ENCODE measurements at regions not wholly inside any gene's neighbourhood (a gene's known extent, or its start where the extent isn't known, plus 50 kb on each side); places are given as distances from the start of the nearest gene placed in this dataset.
"Not testable (repeated sequence)": the region's sequence is repeated elsewhere in the genome, so short reads cannot be mapped to it uniquely, and the experiment has no call there.

DNA sequence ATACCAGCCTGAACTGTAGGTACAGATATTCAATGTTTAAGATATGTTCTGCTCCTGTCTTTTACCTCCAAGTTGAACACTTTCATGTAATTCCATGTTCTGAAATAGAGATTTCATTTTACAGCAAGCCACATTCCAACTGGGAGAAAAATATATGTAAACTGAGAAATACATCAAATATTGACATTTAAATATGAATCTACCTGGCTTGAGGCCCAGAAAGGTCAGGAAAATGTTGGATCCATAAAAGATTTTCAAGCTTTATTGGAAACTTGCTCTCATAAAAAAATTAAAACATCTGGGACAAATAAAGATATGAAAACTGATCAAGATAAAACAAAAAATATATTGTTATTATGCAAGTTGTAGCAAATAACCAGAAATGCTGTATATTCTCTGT is 1078.7 kb upstream of the ATXN8OS start:
- TF ChIP-seq SPI1 (IDR thresholded peaks at IDR 0.05; ENCODE audit: low read depth, low read length): no peak
- no peak for TF ChIP-seq POLR2A (IDR thresholded peaks at IDR 0.05; ENCODE audit: low read depth, low read length)
- TF ChIP-seq PAX5 (IDR thresholded peaks at IDR 0.05; ENCODE audit: insufficient read depth, low read length, severe bottlenecking): no peak
- TF ChIP-seq POLR2AphosphoS5 (IDR thresholded peaks at IDR 0.05; ENCODE audit: low read depth, low read length): no peak
- TF ChIP-seq TAF1 (IDR thresholded peaks at IDR 0.05; ENCODE audit: low read depth, low read length): no peak
- no peak for TF ChIP-seq POU2F2 (IDR thresholded peaks at IDR 0.05; ENCODE audit: low read depth, low read length)
- FAIRE-seq (no peak), DNase-seq (ENCODE audit: insufficient read length, low spot score) (no peak)

DNA sequence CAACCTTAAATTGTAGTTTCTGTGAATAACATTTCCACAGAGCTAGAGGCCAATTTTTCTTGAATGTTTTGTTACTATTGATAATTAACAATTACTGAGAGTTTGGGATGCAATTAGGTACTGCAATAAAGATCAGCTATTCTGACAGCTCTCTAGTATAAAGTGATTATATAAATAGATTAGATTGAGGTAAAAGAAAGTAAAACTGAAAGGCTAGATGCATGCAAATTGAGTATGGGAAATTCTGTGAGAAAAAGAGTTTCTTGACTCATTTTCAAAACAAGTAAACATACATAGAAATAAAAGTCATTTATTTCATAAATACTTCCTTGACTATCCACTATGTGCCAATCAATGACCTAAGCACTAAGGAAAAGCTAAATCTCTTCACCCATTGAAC is 1087.5 kb upstream of the ATXN8OS start:
- FAIRE-seq: no peak
- TF ChIP-seq POU2F2 (IDR thresholded peaks at IDR 0.05; ENCODE audit: low read depth, low read length): no peak
- TF ChIP-seq POLR2A (IDR thresholded peaks at IDR 0.05; ENCODE audit: low read depth, low read length): no peak
- no peak for TF ChIP-seq POLR2AphosphoS5 (IDR thresholded peaks at IDR 0.05; ENCODE audit: low read depth, low read length)
- no peak for TF ChIP-seq TAF1 (IDR thresholded peaks at IDR 0.05; ENCODE audit: low read depth, low read length)
- no peak for TF ChIP-seq SPI1 (IDR thresholded peaks at IDR 0.05; ENCODE audit: low read depth, low read length)
- TF ChIP-seq PAX5 (IDR thresholded peaks at IDR 0.05; ENCODE audit: insufficient read depth, low read length, severe bottlenecking): no peak
- DNase-seq (ENCODE audit: insufficient read length, low spot score): no peak

DNA sequence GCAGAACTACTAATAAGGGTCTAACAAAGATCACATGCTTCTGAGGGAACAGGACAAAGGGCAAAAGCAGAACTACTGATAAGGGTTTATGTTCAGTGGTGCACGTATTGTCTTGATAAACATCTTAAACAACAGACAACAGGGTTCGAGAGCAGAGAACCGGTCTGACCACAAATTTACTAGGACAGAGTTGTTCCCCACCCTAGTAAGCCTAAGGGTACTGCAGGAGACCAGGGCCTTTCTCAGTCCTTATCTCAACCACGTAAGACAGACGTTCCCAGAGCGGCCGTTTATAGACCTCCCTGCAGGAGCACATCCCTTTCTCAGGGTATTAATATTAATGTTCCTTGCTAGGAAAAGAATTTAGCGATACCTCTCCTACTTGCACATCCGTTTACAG is 1089.5 kb upstream of the ATXN8OS start:
- not testable (repeated sequence) for FAIRE-seq

DNA sequence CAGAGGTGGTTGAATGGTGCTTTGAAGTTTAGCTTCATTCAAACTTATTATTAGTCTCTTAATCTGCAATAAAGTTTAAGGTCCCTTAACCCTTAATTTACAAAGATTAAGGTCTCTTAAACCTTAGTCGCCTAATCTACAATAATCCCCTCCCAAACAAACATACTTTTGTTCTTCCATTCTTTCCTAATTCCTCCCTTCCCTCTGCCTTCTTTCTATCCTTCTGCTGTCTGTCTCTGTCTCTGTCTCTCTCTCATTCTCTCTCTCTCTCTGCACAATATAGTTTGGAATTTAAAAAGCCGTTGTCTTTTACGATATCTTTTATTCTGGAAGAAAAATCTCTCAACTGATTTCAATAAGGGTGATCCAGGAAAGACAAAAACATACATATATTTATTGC is 1096.8 kb upstream of the ATXN8OS start:
- DNase-seq (ENCODE audit: insufficient read length, low spot score) (no peak), FAIRE-seq (no peak)
- TF ChIP-seq POLR2AphosphoS5 (IDR thresholded peaks at IDR 0.05; ENCODE audit: low read depth, low read length) (no peak), POLR2A (IDR thresholded peaks at IDR 0.05; ENCODE audit: low read depth, low read length) (no peak), POU2F2 (IDR thresholded peaks at IDR 0.05; ENCODE audit: low read depth, low read length) (no peak), TAF1 (IDR thresholded peaks at IDR 0.05; ENCODE audit: low read depth, low read length) (no peak), PAX5 (IDR thresholded peaks at IDR 0.05; ENCODE audit: insufficient read depth, low read length, severe bottlenecking) (no peak), SPI1 (IDR thresholded peaks at IDR 0.05; ENCODE audit: low read depth, low read length) (no peak)

More for the DNA sequence above, 1089.5 kb upstream of the ATXN8OS start:
- DNase-seq (ENCODE audit: insufficient read length, low spot score): not testable (repeated sequence)

DNA sequence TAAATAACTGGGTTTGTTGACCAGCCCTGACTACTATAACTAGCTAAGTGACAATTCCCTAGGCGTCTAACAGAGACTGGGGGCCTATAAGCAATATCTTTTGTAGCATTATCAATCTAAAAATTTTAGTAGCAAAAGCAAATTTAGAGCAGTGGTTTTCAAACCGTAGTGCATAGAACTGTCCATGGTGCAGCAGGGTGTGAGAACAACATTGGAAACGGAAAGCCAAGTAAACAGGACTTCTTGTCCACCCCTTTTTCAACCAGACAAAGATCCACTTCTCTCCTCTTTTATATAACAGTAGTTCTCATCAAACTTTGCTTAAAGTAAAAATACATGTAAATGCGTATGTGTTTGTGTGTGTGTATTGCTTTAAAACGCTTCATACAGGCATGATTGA is 1099.1 kb upstream of the ATXN8OS start:
- DNase-seq (ENCODE audit: insufficient read length, low spot score) (no peak), FAIRE-seq (no peak)

DNA sequence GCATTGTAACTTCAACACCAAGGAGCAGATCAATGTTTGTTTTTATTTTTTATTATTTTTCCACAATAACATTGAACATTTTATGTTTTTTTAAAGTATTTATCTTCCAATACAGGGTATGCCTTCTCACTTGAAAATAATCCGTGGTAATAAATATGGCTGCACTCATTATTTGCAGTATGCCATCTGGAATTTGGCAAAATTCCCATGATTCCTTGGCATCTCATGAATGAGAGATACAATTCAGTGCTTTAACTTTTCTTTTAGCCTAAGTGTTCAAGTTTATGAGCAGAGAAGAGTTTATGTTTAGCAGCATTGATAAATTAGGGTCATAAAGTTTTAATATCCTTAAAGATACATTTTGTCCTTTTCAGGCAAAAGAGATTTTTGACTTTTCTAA is 1109.6 kb upstream of the ATXN8OS start:
- FAIRE-seq (no peak), DNase-seq (ENCODE audit: insufficient read length, low spot score) (no peak)
- TF ChIP-seq TAF1 (IDR thresholded peaks at IDR 0.05; ENCODE audit: low read depth, low read length) (no peak), POLR2A (IDR thresholded peaks at IDR 0.05; ENCODE audit: low read depth, low read length) (no peak), PAX5 (IDR thresholded peaks at IDR 0.05; ENCODE audit: insufficient read depth, low read length, severe bottlenecking) (no peak), SPI1 (IDR thresholded peaks at IDR 0.05; ENCODE audit: low read depth, low read length) (no peak), POU2F2 (IDR thresholded peaks at IDR 0.05; ENCODE audit: low read depth, low read length) (no peak), POLR2AphosphoS5 (IDR thresholded peaks at IDR 0.05; ENCODE audit: low read depth, low read length) (no peak)

More for the DNA sequence above, 1099.1 kb upstream of the ATXN8OS start:
- TF ChIP-seq SPI1 (IDR thresholded peaks at IDR 0.05; ENCODE audit: low read depth, low read length): no peak
- TF ChIP-seq POLR2AphosphoS5 (IDR thresholded peaks at IDR 0.05; ENCODE audit: low read depth, low read length): no peak
- TF ChIP-seq POLR2A (IDR thresholded peaks at IDR 0.05; ENCODE audit: low read depth, low read length): no peak
- no peak for TF ChIP-seq TAF1 (IDR thresholded peaks at IDR 0.05; ENCODE audit: low read depth, low read length)
- no peak for TF ChIP-seq POU2F2 (IDR thresholded peaks at IDR 0.05; ENCODE audit: low read depth, low read length)
- no peak for TF ChIP-seq PAX5 (IDR thresholded peaks at IDR 0.05; ENCODE audit: insufficient read depth, low read length, severe bottlenecking)

DNA sequence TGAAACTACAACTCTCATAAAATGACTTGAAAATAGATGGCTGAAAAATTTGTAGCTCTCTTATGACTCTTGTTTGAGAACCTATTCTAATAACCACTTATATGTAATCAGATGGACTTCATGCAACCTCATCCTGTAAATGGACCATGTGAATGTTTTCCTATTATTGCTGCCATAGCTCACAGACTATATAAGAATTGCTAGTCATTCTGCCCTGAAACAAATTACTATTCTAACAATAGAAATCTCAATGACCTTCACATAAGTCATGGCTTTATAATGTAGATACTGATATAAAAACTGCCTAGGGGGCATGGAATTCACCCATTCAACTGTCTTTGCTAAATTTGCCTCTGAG is 1111.0 kb upstream of the ATXN8OS start:
- DNase-seq (ENCODE audit: insufficient read length, low spot score) (no peak), FAIRE-seq (no peak)
- TF ChIP-seq PAX5 (IDR thresholded peaks at IDR 0.05; ENCODE audit: insufficient read depth, low read length, severe bottlenecking) (no peak), TAF1 (IDR thresholded peaks at IDR 0.05; ENCODE audit: low read depth, low read length) (no peak), POU2F2 (IDR thresholded peaks at IDR 0.05; ENCODE audit: low read depth, low read length) (no peak), SPI1 (IDR thresholded peaks at IDR 0.05; ENCODE audit: low read depth, low read length) (no peak), POLR2AphosphoS5 (IDR thresholded peaks at IDR 0.05; ENCODE audit: low read depth, low read length) (no peak), POLR2A (IDR thresholded peaks at IDR 0.05; ENCODE audit: low read depth, low read length) (no peak)

DNA sequence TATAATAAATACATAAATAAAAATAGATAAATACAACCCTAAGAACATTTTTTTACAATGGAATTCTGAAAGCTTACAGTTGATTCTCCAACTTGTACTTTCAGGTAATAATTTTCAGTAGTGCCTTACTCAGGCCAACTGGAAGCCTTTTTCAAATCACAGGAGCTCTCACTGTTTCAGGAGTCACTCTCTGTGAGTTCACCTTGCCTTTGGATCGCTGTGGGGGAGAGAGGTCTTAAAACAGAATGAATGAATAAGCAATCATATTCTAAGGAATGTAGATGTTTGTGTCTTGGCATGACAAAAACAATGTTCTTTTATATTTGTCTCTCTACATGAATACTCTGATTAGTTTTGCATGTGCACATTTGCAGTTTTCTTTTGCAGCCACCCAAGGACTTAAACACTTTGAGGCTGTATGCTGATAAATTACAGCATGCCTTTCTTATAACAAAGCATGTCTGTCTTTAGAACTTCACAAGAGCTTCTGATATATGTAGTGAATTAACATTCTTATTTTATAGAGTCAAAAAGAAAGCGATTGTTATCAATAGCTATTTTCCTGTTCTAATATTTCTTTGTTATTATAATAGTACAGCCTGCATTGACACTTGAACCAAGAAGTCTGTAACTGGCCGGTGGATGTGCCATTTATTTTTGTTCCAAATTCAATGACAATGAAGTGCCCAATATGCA is 1111.5 kb upstream of the ATXN8OS start:
- FAIRE-seq (no peak), DNase-seq (ENCODE audit: insufficient read length, low spot score) (no peak)
- TF ChIP-seq POLR2A (IDR thresholded peaks at IDR 0.05; ENCODE audit: low read depth, low read length): no peak
- TF ChIP-seq POU2F2 (IDR thresholded peaks at IDR 0.05; ENCODE audit: low read depth, low read length): no peak
- no peak for TF ChIP-seq POLR2AphosphoS5 (IDR thresholded peaks at IDR 0.05; ENCODE audit: low read depth, low read length)
- TF ChIP-seq PAX5 (IDR thresholded peaks at IDR 0.05; ENCODE audit: insufficient read depth, low read length, severe bottlenecking): no peak
- no peak for TF ChIP-seq TAF1 (IDR thresholded peaks at IDR 0.05; ENCODE audit: low read depth, low read length)
- no peak for TF ChIP-seq SPI1 (IDR thresholded peaks at IDR 0.05; ENCODE audit: low read depth, low read length)

DNA sequence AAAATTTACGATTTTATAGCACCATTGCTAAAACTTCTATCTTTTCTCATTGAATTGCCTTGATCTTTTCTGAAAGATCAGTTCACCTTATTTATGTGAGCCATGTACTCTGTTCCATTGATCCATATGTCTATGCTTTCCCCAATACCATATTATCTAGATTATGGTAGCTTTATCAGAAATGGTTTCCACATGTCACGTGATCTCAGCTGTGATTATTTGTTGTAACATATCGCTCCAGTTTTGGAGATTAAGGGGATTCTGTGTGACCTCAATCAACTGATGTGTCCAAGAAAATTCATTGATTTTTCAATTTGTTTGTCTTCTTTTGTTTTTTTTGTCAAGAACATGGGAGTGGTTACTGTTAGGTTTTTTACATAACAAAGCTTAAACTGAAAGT is 1114.5 kb upstream of the ATXN8OS start:
- DNase-seq (ENCODE audit: insufficient read length, low spot score) (no peak), FAIRE-seq (no peak)
- TF ChIP-seq POLR2AphosphoS5 (IDR thresholded peaks at IDR 0.05; ENCODE audit: low read depth, low read length) (no peak), PAX5 (IDR thresholded peaks at IDR 0.05; ENCODE audit: insufficient read depth, low read length, severe bottlenecking) (no peak), SPI1 (IDR thresholded peaks at IDR 0.05; ENCODE audit: low read depth, low read length) (no peak), TAF1 (IDR thresholded peaks at IDR 0.05; ENCODE audit: low read depth, low read length) (no peak), POLR2A (IDR thresholded peaks at IDR 0.05; ENCODE audit: low read depth, low read length) (no peak)

DNA sequence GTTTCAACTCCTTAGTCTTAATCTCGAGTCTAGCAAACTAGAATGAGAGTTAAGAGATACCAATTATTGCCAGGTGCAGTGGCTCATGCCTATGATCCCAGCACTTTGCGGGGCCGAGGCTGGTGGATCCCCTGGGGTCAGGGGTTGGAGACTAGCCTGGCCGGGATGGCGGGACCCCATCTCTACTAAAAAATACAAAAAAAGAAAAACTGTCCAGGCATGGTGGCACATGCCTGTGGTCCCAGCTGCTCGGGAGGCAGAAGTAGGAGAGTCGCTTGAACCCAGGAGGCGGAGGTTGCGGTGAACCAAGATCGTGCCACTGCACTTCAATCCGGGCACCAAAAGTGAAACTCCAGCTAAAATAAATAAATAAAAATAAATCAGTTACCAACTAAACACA is 1119.5 kb upstream of the ATXN8OS start:
- TF ChIP-seq SPI1 (IDR thresholded peaks at IDR 0.05; ENCODE audit: low read depth, low read length) (no peak), POLR2AphosphoS5 (IDR thresholded peaks at IDR 0.05; ENCODE audit: low read depth, low read length) (no peak), TAF1 (IDR thresholded peaks at IDR 0.05; ENCODE audit: low read depth, low read length) (no peak), POLR2A (IDR thresholded peaks at IDR 0.05; ENCODE audit: low read depth, low read length) (no peak), PAX5 (IDR thresholded peaks at IDR 0.05; ENCODE audit: insufficient read depth, low read length, severe bottlenecking) (no peak), POU2F2 (IDR thresholded peaks at IDR 0.05; ENCODE audit: low read depth, low read length) (no peak)
- DNase-seq (ENCODE audit: insufficient read length, low spot score): no peak
- no peak for FAIRE-seq
